Fibroblast of lung (primary cell): ENCODE measurements at regions not wholly inside any gene's neighbourhood (a gene's known extent, or its start where the extent isn't known, plus 50 kb on each side); places are given as distances from the start of the nearest gene placed in this dataset.

Experiments used
- DNase-seq, 2 donors: peaks; one replicate each; pipeline versions ENCODE4 v3.0.0 to v3.0.0-alpha.2; 2010; ENCODE audit warnings: low read depth in 2 of 2
- H2AFZ ChIP-seq: 2 replicates; pipeline ENCODE4 v1.5.1; 2012; ENCODE audit warnings: low read length, control low read depth, inconsistent platforms
- H3K27ac ChIP-seq: 2 replicates; pipeline ENCODE4 v1.5.1; 2011; ENCODE audit warnings: low read length, control low read depth; ENCODE audit not compliant: insufficient read depth
- H3K27me3 ChIP-seq: 2 replicates; pipeline ENCODE4 v1.5.1; 2011; ENCODE audit warnings: mild to moderate bottlenecking, low read length; ENCODE audit not compliant: control insufficient read depth, insufficient read depth
- H3K36me3 ChIP-seq: 2 replicates; pipeline ENCODE4 v1.5.1; 2011; ENCODE audit warnings: low read length; ENCODE audit not compliant: control insufficient read depth, insufficient read depth
- H3K4me1 ChIP-seq: 2 replicates; pipeline ENCODE4 v1.5.1; 2011; ENCODE audit warnings: low read length; ENCODE audit not compliant: control insufficient read depth, insufficient read depth; ENCODE audit errors: extremely low read depth
- H3K4me2 ChIP-seq: 2 replicates; pipeline ENCODE4 v1.5.1; 2011; ENCODE audit warnings: low read length, control low read depth; ENCODE audit not compliant: insufficient read depth; ENCODE audit errors: extremely low read depth
- H3K4me3 ChIP-seq, 4 experiments: fragments of 200-600 bp in 1 of 4; sonication (generic) in 1 of 4; replicated peaks in 1 of 4; 2 replicates each; pipeline ENCODE4 v1.5.1; 2011 to 2016; ENCODE audit warnings: low read length in 4 of 4, low read depth in 3 of 4, mild to moderate bottlenecking in 3 of 4, control low read depth in 2 of 4, inconsistent platforms in 1 of 4, mixed read lengths in 1 of 4; ENCODE audit not compliant: insufficient read depth in 1 of 4; ENCODE audit errors: control extremely low read depth in 1 of 4
- H3K79me2 ChIP-seq: 2 replicates; pipeline ENCODE4 v1.5.1; 2012; ENCODE audit warnings: mild to moderate bottlenecking, low read length, inconsistent platforms; ENCODE audit not compliant: control insufficient read depth, insufficient read depth
- H3K9ac ChIP-seq: 2 replicates; pipeline ENCODE4 v1.5.1; 2011; ENCODE audit warnings: mild to moderate bottlenecking, low read length, control low read depth; ENCODE audit not compliant: insufficient read depth
- H3K9me3 ChIP-seq: 2 replicates; pipeline ENCODE4 v1.5.1; 2012; ENCODE audit warnings: low read depth, low read length; ENCODE audit not compliant: control insufficient read depth, insufficient read depth
- H4K20me1 ChIP-seq: 2 replicates; pipeline ENCODE4 v1.5.1; 2011; ENCODE audit warnings: low read length; ENCODE audit not compliant: control insufficient read depth, insufficient read depth; ENCODE audit errors: extremely low read depth
- EZH2 ChIP-seq: IDR thresholded peaks from 2 replicates; pipeline ENCODE4 v1.5.1; 2012; ENCODE audit warnings: low read length, control low read depth, mild to moderate bottlenecking; ENCODE audit errors: missing control alignments
- TF ChIP-seq, protein P1 (sequence below), 2 donors: IDR thresholded peaks in 1 of 2; conservative IDR thresholded peaks in 1 of 2; 1 replicate in 1 of 2; 2 replicates in 1 of 2; pipeline ENCODE4 v1.5.1; 2011 to 2012; ENCODE audit warnings: low read length in 2 of 2, control low read depth in 1 of 2, inconsistent platforms in 1 of 2, low read depth in 1 of 2, mild to moderate bottlenecking in 1 of 2

GRCh38 chr6:1497761-1498105 is 108.4 kb downstream of the FOXF2 start:
- DNase-seq, result no peak
- Histone ChIP-seq H3K4me1 (no peaks in the 10 kb centered on the region), H3K27ac (no peak overlapping the region)

GRCh38 chr6:1498491-1499113 is 109.2 kb downstream of the FOXF2 start:
- DNase-seq, result peak in 1 of 2 donors; percentile 29
- Histone ChIP-seq H3K9ac (no peak overlapping the region), H3K27ac (no peak overlapping the region), H3K4me2 (no peak overlapping the region), H2AFZ (no peak overlapping the region), H3K9me3 (no peaks in the 10 kb centered on the region), H3K4me3 (no peak overlapping the region), H3K27me3 (no peaks in the 10 kb centered on the region), H3K79me2 (no peaks in the 10 kb centered on the region), H3K4me1 (no peaks in the 10 kb centered on the region), H4K20me1 (no peaks in the 10 kb centered on the region), H3K36me3 (no peaks in the 10 kb centered on the region)
- no peak for TF ChIP-seq EZH2
- TF ChIP-seq, protein P1, sequence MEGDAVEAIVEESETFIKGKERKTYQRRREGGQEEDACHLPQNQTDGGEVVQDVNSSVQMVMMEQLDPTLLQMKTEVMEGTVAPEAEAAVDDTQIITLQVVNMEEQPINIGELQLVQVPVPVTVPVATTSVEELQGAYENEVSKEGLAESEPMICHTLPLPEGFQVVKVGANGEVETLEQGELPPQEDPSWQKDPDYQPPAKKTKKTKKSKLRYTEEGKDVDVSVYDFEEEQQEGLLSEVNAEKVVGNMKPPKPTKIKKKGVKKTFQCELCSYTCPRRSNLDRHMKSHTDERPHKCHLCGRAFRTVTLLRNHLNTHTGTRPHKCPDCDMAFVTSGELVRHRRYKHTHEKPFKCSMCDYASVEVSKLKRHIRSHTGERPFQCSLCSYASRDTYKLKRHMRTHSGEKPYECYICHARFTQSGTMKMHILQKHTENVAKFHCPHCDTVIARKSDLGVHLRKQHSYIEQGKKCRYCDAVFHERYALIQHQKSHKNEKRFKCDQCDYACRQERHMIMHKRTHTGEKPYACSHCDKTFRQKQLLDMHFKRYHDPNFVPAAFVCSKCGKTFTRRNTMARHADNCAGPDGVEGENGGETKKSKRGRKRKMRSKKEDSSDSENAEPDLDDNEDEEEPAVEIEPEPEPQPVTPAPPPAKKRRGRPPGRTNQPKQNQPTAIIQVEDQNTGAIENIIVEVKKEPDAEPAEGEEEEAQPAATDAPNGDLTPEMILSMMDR (conservative IDR thresholded peaks at IDR 0.05 in 1 of 2, IDR thresholded peaks at IDR 0.05 in 1 of 2; ENCODE audit: low read depth in 1 of 2, low read length in 2 of 2), result no peak

More at GRCh38 chr6:1497761-1498105, 108.4 kb downstream of the FOXF2 start:
- no peak overlapping the region for H3K4me3 ChIP-seq
- no peak overlapping the region for H3K4me2 ChIP-seq
- TF ChIP-seq, protein P1 (conservative IDR thresholded peaks at IDR 0.05 in 1 of 2, IDR thresholded peaks at IDR 0.05 in 1 of 2; ENCODE audit: low read depth in 1 of 2, low read length in 2 of 2), result no peak
- TF ChIP-seq EZH2, result no peak
- H2AFZ ChIP-seq, result no peak overlapping the region
- no peaks in the 10 kb centered on the region for H3K27me3 ChIP-seq
- H3K79me2 ChIP-seq, result no peaks in the 10 kb centered on the region
- no peaks in the 10 kb centered on the region for H4K20me1 ChIP-seq
- no peak overlapping the region for H3K9ac ChIP-seq
- no peaks in the 10 kb centered on the region for H3K36me3 ChIP-seq
- H3K9me3 ChIP-seq, result no peaks in the 10 kb centered on the region

DNA sequence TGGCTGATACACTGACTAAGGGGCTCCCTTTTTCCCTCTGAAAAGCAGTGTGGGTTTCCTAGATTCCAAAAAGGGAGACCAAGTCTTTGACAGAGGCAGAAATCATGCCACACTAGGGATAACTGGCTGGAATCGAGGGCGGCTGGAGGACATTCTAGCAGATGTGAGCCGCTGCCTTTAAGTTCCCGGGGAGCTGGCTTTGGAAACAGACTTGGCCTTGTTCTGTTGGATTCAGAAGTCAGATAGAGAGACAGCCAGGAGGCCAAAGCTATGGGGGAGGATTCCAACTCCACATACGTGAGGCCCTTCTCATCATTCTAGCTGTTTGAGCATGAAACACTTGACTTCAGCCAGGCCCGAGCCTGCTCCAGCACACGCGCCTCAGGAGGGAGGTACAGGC is 109.9 kb upstream of the FOXC1 start:
- no peak for TF ChIP-seq EZH2
- TF ChIP-seq, protein P1 (conservative IDR thresholded peaks at IDR 0.05 in 1 of 2, IDR thresholded peaks at IDR 0.05 in 1 of 2; ENCODE audit: low read depth in 1 of 2, low read length in 2 of 2), result no peak
- no peak for DNase-seq
- no peaks in the 10 kb centered on the region for H4K20me1 ChIP-seq
- H3K4me1 ChIP-seq, result no peaks in the 10 kb centered on the region
- H3K4me2 ChIP-seq, result no peak overlapping the region
- H3K9ac ChIP-seq, result no peak overlapping the region
- no peaks in the 10 kb centered on the region for H3K36me3 ChIP-seq
- no peak overlapping the region for H3K4me3 ChIP-seq
- H3K79me2 ChIP-seq, result no peaks in the 10 kb centered on the region
- no peaks in the 10 kb centered on the region for H3K27me3 ChIP-seq
- H3K27ac ChIP-seq, result no peak overlapping the region
- no peak overlapping the region for H2AFZ ChIP-seq
- H3K9me3 ChIP-seq, result no peaks in the 10 kb centered on the region
